NCI-H2029 (cell line): ENCODE measurements at regions not wholly inside any gene's neighbourhood (a gene's known extent, or its start where the extent isn't known, plus 50 kb on each side); places are given as distances from the start of the nearest gene placed in this dataset.

Experiments used
- DNase-seq: peaks from one replicate; lab custom pipeline; 2025; lab: John Stamatoyannopoulos, UW

- DNase-seq, result no peak
Observed at GRCh38 chr1:98072047-98072446, 151.2 kb upstream of the DPYD start.

- DNase-seq, result no peak
Observed at GRCh38 chr1:98068016-98068415, 147.2 kb upstream of the DPYD start.

- no peak for DNase-seq
Observed at GRCh38 chr1:98066911-98067310, 146.1 kb upstream of the DPYD start.

GRCh38 chr1:98059620-98060019 is 138.8 kb upstream of the DPYD start:
- no peak for DNase-seq

GRCh38 chr1:98058676-98059075 is 137.8 kb upstream of the DPYD start:
- no peak for DNase-seq

- no peak for DNase-seq
Observed at GRCh38 chr1:98057236-98057910, 136.5 kb upstream of the DPYD start.

GRCh38 chr1:98056781-98057180 is 135.9 kb upstream of the DPYD start:
- no peak for DNase-seq

GRCh38 chr1:98055457-98055856 is 134.6 kb upstream of the DPYD start:
- DNase-seq, result no peak

GRCh38 chr1:98054786-98055185 is 134.0 kb upstream of the DPYD start:
- DNase-seq, result no peak

GRCh38 chr1:98054367-98054701 is 133.5 kb upstream of the DPYD start:
- no peak for DNase-seq

GRCh38 chr1:98053471-98054366 is 132.9 kb upstream of the DPYD start:
- DNase-seq, result peak; percentile 46

- DNase-seq, result peak; percentile 46
Observed at GRCh38 chr1:98051065-98051675, 130.3 kb upstream of the DPYD start.

GRCh38 chr1:98049370-98050135 is 128.7 kb upstream of the DPYD start:
- no peak for DNase-seq

GRCh38 chr1:98048751-98049325 is 128.0 kb upstream of the DPYD start:
- no peak for DNase-seq

- no peak for DNase-seq
Observed at GRCh38 chr1:98048244-98048643, 127.4 kb upstream of the DPYD start.

- DNase-seq, result no peak
Observed at GRCh38 chr1:98047171-98047570, 126.3 kb upstream of the DPYD start.

- DNase-seq, result peak; percentile 34
Observed at GRCh38 chr1:98045767-98046641, 125.2 kb upstream of the DPYD start.

- no peak for DNase-seq
Observed at GRCh38 chr1:98045211-98045766, 124.5 kb upstream of the DPYD start.

- no peak for DNase-seq
Observed at GRCh38 chr1:98044766-98045165, 123.9 kb upstream of the DPYD start.

- no peak for DNase-seq
Observed at GRCh38 chr1:98044071-98044697, 123.3 kb upstream of the DPYD start.
